Neural cell (in vitro differentiated cells): ENCODE measurements at regions not wholly inside any gene's neighbourhood (a gene's known extent, or its start where the extent isn't known, plus 50 kb on each side); places are given as distances from the start of the nearest gene placed in this dataset.

Experiments used
- H2AFZ ChIP-seq: fragments of 200-600, 300-800 bp; sonication (generic), shearing (Covaris generic); 2 replicates; pipeline ENCODE4 v1.6.0; 2014; ENCODE audit warnings: low read depth, mild to moderate bottlenecking, antibody characterized with exemption, low read length, moderate library complexity
- H3F3A ChIP-seq: fragments of 200-600 bp; shearing (Covaris generic); 2 replicates; pipeline ENCODE4 v1.6.1; 2016; ENCODE audit warnings: mild to moderate bottlenecking, moderate library complexity, mixed read lengths, antibody characterized with exemption, low read length; ENCODE audit not compliant: insufficient read depth, poor library complexity, severe bottlenecking
- H3K27ac ChIP-seq: fragments of 200-600, 300-800 bp; sonication (generic), shearing (Covaris generic); 2 replicates; pipeline ENCODE4 v1.5.1; 2014; ENCODE audit warnings: mild to moderate bottlenecking, low read length, moderate library complexity
- H3K27me3 ChIP-seq: fragments of 300-800, 200-600 bp; sonication (generic), shearing (Covaris generic); 2 replicates; pipeline ENCODE4 v1.6.0; 2014; ENCODE audit warnings: mild to moderate bottlenecking, low read depth, low read length, moderate library complexity; ENCODE audit not compliant: insufficient read depth
- H3K36me3 ChIP-seq: fragments of 300-800, 200-600 bp; sonication (generic), shearing (Covaris generic); 2 replicates; pipeline ENCODE4 v1.5.1; 2014; ENCODE audit warnings: mild to moderate bottlenecking, antibody characterized with exemption, low read length, moderate library complexity; ENCODE audit not compliant: insufficient read depth
- H3K4me2 ChIP-seq: fragments of 300-800, 200-600 bp; sonication (generic), shearing (Covaris generic); 2 replicates; pipeline ENCODE4 v1.6.0; 2014; ENCODE audit warnings: mild to moderate bottlenecking, low read length
- H3K4me3 ChIP-seq: fragments of 300-800, 200-600 bp; sonication (generic), shearing (Covaris generic); 2 replicates; pipeline ENCODE4 v1.5.1; 2014; ENCODE audit warnings: mild to moderate bottlenecking, low read length, moderate library complexity
- H3K79me2 ChIP-seq: fragments of 200-600 bp; shearing (Covaris generic); replicated peaks from 2 replicates; pipeline ENCODE4 v1.6.0; 2014; ENCODE audit warnings: mild to moderate bottlenecking, low read length, moderate library complexity; ENCODE audit not compliant: insufficient read depth
- H3K9ac ChIP-seq: fragments of 300-800, 200-600 bp; sonication (generic), shearing (Covaris generic); 2 replicates; pipeline ENCODE4 v1.6.1; 2016; ENCODE audit warnings: mild to moderate bottlenecking, low read length, mixed read lengths
- H3K9me2 ChIP-seq: fragments of 200-600 bp; shearing (Covaris generic); 2 replicates; pipeline ENCODE4 v1.6.1; 2016; ENCODE audit warnings: mild to moderate bottlenecking, low read length, mixed read lengths; ENCODE audit not compliant: insufficient read depth
- H3K9me3 ChIP-seq: fragments of 200-600, 300-800 bp; sonication (generic), shearing (Covaris generic); 2 replicates; pipeline ENCODE4 v1.6.1; 2016; ENCODE audit warnings: mild to moderate bottlenecking, mixed run types, low read length, moderate library complexity, mixed read lengths
- H4K20me1 ChIP-seq: fragments of 200-600 bp; shearing (Covaris generic); 2 replicates; pipeline ENCODE4 v1.6.1; 2016; ENCODE audit warnings: mild to moderate bottlenecking, mixed run types; ENCODE audit not compliant: insufficient read depth
- EP300 ChIP-seq: fragments of 450-650 bp; conservative IDR thresholded peaks from 2 replicates; pipeline ENCODE4 v1.6.1; 2014; ENCODE audit warnings: antibody characterized with exemption, mild to moderate bottlenecking, moderate library complexity; ENCODE audit not compliant: poor library complexity, severe bottlenecking
- EZH2 ChIP-seq: fragments of 200-600, 300-800 bp; shearing (Covaris generic), sonication (generic); IDR thresholded peaks from 2 replicates; pipeline ENCODE4 v1.6.1; 2014; ENCODE audit warnings: antibody characterized with exemption, low read length, borderline replicate concordance, mild to moderate bottlenecking; ENCODE audit not compliant: insufficient read depth, poor library complexity, severe bottlenecking
- MXI1 ChIP-seq: fragments of 450-650 bp; conservative IDR thresholded peaks from 2 replicates; pipeline ENCODE4 v1.6.1; 2014; ENCODE audit warnings: antibody characterized with exemption, mild to moderate bottlenecking; ENCODE audit not compliant: poor library complexity, severe bottlenecking
- POLR2AphosphoS5 ChIP-seq: IDR thresholded peaks from 2 replicates; pipeline ENCODE4 v1.6.1; 2012
- RAD21 ChIP-seq: fragments of 450-650 bp; conservative IDR thresholded peaks from 2 replicates; pipeline ENCODE4 v1.6.1; 2014; ENCODE audit warnings: antibody characterized with exemption, mild to moderate bottlenecking, moderate library complexity
- SMC3 ChIP-seq: fragments of 450-650 bp; conservative IDR thresholded peaks from 2 replicates; pipeline ENCODE4 v1.6.1; 2014; ENCODE audit warnings: antibody characterized with exemption, mild to moderate bottlenecking, moderate library complexity; ENCODE audit not compliant: poor library complexity
- TAF1 ChIP-seq: IDR thresholded peaks from 2 replicates; pipeline ENCODE4 v1.6.1; 2012; ENCODE audit warnings: low read depth
- TF ChIP-seq, protein P1 (sequence below): IDR thresholded peaks from 2 replicates; pipeline ENCODE4 v1.6.1; 2012; ENCODE audit warnings: borderline replicate concordance
- TF ChIP-seq, protein P2 (sequence below): fragments of 450-650 bp; IDR thresholded peaks from 2 replicates; pipeline ENCODE4 v1.5.1; 2014; ENCODE audit warnings: antibody characterized with exemption, mild to moderate bottlenecking, moderate library complexity; ENCODE audit not compliant: poor library complexity, severe bottlenecking

DNA sequence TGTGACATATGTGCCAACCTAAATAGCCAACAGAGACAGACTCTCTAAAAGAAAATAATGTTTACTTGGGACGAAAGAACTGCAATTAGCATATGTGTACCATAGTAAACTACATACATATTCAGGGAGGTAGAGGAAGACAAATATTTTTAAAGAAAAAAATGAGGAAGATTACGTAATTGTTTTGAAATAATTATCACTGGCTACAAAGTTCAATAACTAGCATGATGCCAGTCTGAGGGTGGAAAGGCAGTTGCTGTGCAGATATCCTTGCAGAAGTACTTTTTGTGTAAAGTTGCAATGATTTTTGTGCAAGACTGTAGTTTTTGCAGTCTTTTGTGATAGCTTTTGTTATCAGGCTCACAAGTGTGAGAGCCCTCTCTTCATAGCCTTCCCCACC, 103.3 kb upstream of the ANO5 start:
- H4K20me1 ChIP-seq = no peaks in the 10 kb centered on the region
- H3K9me3 ChIP-seq = no peaks in the 10 kb centered on the region
- no peaks in the 10 kb centered on the region for H3K79me2 ChIP-seq
- no peaks in the 10 kb centered on the region for H3K36me3 ChIP-seq
- TF ChIP-seq POLR2AphosphoS5 = no peak
- TF ChIP-seq, protein P1, sequence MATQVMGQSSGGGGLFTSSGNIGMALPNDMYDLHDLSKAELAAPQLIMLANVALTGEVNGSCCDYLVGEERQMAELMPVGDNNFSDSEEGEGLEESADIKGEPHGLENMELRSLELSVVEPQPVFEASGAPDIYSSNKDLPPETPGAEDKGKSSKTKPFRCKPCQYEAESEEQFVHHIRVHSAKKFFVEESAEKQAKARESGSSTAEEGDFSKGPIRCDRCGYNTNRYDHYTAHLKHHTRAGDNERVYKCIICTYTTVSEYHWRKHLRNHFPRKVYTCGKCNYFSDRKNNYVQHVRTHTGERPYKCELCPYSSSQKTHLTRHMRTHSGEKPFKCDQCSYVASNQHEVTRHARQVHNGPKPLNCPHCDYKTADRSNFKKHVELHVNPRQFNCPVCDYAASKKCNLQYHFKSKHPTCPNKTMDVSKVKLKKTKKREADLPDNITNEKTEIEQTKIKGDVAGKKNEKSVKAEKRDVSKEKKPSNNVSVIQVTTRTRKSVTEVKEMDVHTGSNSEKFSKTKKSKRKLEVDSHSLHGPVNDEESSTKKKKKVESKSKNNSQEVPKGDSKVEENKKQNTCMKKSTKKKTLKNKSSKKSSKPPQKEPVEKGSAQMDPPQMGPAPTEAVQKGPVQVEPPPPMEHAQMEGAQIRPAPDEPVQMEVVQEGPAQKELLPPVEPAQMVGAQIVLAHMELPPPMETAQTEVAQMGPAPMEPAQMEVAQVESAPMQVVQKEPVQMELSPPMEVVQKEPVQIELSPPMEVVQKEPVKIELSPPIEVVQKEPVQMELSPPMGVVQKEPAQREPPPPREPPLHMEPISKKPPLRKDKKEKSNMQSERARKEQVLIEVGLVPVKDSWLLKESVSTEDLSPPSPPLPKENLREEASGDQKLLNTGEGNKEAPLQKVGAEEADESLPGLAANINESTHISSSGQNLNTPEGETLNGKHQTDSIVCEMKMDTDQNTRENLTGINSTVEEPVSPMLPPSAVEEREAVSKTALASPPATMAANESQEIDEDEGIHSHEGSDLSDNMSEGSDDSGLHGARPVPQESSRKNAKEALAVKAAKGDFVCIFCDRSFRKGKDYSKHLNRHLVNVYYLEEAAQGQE = no peak
- TF ChIP-seq, protein P2, sequence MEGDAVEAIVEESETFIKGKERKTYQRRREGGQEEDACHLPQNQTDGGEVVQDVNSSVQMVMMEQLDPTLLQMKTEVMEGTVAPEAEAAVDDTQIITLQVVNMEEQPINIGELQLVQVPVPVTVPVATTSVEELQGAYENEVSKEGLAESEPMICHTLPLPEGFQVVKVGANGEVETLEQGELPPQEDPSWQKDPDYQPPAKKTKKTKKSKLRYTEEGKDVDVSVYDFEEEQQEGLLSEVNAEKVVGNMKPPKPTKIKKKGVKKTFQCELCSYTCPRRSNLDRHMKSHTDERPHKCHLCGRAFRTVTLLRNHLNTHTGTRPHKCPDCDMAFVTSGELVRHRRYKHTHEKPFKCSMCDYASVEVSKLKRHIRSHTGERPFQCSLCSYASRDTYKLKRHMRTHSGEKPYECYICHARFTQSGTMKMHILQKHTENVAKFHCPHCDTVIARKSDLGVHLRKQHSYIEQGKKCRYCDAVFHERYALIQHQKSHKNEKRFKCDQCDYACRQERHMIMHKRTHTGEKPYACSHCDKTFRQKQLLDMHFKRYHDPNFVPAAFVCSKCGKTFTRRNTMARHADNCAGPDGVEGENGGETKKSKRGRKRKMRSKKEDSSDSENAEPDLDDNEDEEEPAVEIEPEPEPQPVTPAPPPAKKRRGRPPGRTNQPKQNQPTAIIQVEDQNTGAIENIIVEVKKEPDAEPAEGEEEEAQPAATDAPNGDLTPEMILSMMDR = no peak
- TF ChIP-seq SMC3 = no peak
- TF ChIP-seq EZH2 = no peak
- no peak for TF ChIP-seq RAD21
- TF ChIP-seq TAF1 = no peak
- no peak for TF ChIP-seq MXI1
- TF ChIP-seq EP300 = no peak
- H3K4me2 ChIP-seq = no peak overlapping the region
- no peaks in the 10 kb centered on the region for H3K27me3 ChIP-seq
- H3K9ac ChIP-seq = no peak overlapping the region
- H2AFZ ChIP-seq = no peak overlapping the region
- H3K4me3 ChIP-seq = no peak overlapping the region
- no peaks in the 10 kb centered on the region for H3K9me2 ChIP-seq
- no peaks in the 10 kb centered on the region for H3F3A ChIP-seq
- H3K27ac ChIP-seq = no peak overlapping the region

DNA sequence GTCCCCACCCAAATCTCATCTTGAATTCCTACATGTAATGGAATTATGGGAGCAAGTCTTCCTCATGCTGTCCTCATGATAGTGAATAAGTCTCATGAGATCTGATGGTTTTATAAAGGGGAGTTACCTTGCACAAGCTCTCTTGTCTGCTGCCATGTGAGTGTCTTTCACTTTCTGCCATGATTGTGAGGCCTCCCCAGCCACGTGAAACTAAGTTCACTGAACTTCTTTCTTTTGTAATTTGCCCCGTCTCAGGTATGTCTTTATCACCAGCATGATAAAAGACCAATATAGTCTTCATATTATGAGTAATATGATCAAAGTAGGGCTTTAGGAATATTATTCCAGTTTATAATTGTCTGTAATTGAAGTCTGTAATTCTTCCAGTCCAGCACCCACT, 86.3 kb upstream of the ANO5 start:
- H3K36me3 ChIP-seq = no peaks in the 10 kb centered on the region
- no peaks in the 10 kb centered on the region for H4K20me1 ChIP-seq
- H3K9me3 ChIP-seq = no peaks in the 10 kb centered on the region
- H3K27ac ChIP-seq = no peak overlapping the region
- H3K4me2 ChIP-seq = no peak overlapping the region
- no peaks in the 10 kb centered on the region for H3K27me3 ChIP-seq
- H3K9ac ChIP-seq = no peak overlapping the region
- H3F3A ChIP-seq = no peaks in the 10 kb centered on the region
- H2AFZ ChIP-seq = no peak overlapping the region
- TF ChIP-seq, protein P1 = no peak
- TF ChIP-seq, protein P2 = no peak
- no peak for TF ChIP-seq MXI1
- no peak for TF ChIP-seq RAD21
- no peak for TF ChIP-seq TAF1
- TF ChIP-seq SMC3 = no peak
- TF ChIP-seq EZH2 = no peak
- no peak for TF ChIP-seq EP300
- H3K4me3 ChIP-seq = no peak overlapping the region
- no peaks in the 10 kb centered on the region for H3K79me2 ChIP-seq
- no peaks in the 10 kb centered on the region for H3K9me2 ChIP-seq
